ENCODE measurements at regions not wholly inside any gene's neighbourhood (a gene's known extent, or its start where the extent isn't known, plus 50 kb on each side); places are given as distances from the start of the nearest gene placed in this dataset.

GRCh38 chr2:173537694-173538093, 183.0 kb downstream of the CDCA7 start:
- TF ChIP-seq FOXK2 (IDR thresholded peaks at IDR 0.05) (no peak), PKNOX1 (IDR thresholded peaks at IDR 0.05) (no peak), LEF1 (IDR thresholded peaks at IDR 0.05; ENCODE audit: borderline replicate concordance) (no peak), SP1 (IDR thresholded peaks at IDR 0.05) (no peak), HDGF (IDR thresholded peaks at IDR 0.05; ENCODE audit: borderline replicate concordance) (no peak), FOXM1 (IDR thresholded peaks at IDR 0.05; ENCODE audit: borderline replicate concordance) (no peak), SUZ12 (IDR thresholded peaks at IDR 0.05) (no peak), ELF4 (IDR thresholded peaks at IDR 0.05) (no peak), BHLHE40 (IDR thresholded peaks at IDR 0.05; ENCODE audit: borderline replicate concordance) (no peak), ZNF384 (IDR thresholded peaks at IDR 0.05) (no peak), CTBP1 (IDR thresholded peaks at IDR 0.05; ENCODE audit: borderline replicate concordance) (no peak), ARNT (IDR thresholded peaks at IDR 0.05) (no peak)
